DMS153 treated with DMSO at 0.1 percent for 48 hours (cell line): ENCODE measurements at regions not wholly inside any gene's neighbourhood (a gene's known extent, or its start where the extent isn't known, plus 50 kb on each side); places are given as distances from the start of the nearest gene placed in this dataset.
"Not testable (repeated sequence)": the region's sequence is repeated elsewhere in the genome, so short reads cannot be mapped to it uniquely, and the experiment has no call there.

Experiments
- DNase-seq: peaks from one replicate; lab custom pipeline; 2025; ENCODE audit not compliant: unreplicated experiment; lab: John Stamatoyannopoulos, UW

DNA sequence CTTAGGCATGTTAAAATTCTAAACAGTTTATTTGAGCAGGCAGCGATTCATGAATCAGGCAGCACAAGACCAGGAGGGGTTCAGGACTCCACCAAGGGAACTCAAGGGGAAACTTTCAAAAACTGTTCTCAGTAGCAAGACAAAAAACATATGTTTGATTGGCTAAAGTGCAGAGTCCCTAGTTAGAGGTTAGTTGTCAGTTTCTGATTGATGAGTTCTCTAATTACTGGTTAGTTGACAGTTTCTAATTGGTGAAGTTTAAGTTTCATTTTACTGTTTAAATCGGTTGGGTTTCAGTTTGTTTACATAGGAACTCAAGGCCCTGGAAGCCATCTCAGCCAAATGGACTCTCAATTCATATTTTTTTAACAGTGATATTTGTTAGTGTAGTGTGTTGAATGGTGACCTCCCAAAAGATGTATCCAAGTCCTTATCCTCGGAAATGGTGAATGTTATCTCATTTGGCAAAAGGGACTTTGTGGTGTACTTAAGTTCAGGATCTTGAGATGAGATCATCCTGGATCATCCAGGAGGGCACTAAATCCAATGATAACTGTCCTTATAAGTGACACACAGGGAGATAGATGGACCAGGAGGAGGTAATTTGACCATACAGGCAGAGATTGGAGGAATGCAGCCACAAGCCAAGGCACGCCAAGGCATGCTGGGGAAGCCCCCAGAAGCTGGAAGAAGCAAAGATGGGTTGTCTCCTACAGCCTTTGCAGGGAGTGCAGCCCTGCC lies 219.2 kb upstream of the RAI14 start:
- DNase-seq: no peak

DNA sequence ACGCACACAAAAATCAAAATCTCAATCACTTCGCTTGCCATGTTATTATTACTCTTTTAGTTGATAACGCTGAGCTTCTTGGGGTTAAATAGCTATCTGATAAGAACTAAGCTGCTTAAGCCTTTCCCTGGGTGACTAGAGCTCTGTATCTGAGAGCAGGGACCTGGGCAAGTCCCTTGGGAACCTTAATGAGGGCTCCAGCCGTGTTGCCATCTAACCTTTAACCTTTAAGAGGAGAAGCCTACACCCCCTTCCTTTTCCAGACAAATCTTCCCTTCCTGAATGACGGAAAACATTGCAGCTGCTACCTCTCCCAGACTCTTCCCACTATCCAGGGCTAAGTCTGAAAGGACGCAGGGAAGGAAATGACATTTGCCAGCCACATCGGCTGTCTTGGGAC lies 216.5 kb upstream of the RAI14 start:
- no peak for DNase-seq

DNA sequence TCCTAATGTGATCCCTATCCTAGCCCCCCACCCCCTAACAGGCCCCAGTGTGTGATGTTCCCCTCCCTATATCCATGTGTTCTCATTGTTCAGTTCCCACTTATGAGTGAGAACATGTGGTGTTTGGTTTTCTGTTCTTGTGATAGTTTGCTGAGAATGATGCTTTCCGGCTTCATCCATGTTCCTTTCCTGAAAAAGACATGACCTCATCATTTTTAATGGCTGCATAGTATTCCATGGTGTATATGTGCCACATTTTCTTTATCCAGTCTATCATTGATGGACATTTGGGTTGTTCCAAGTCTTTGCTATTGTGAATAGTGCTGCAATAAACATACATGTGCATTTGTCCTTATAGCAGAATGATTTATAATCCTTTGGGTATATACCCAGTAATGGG lies 214.4 kb upstream of the RAI14 start:
- not testable (repeated sequence) for DNase-seq

- DNase-seq: no peak
These were observed 208.7 kb upstream of the RAI14 start for GRCh38 chr5:34447424-34447823.

GRCh38 chr5:34449639-34450038 lies 206.5 kb upstream of the RAI14 start:
- no peak for DNase-seq

DNA sequence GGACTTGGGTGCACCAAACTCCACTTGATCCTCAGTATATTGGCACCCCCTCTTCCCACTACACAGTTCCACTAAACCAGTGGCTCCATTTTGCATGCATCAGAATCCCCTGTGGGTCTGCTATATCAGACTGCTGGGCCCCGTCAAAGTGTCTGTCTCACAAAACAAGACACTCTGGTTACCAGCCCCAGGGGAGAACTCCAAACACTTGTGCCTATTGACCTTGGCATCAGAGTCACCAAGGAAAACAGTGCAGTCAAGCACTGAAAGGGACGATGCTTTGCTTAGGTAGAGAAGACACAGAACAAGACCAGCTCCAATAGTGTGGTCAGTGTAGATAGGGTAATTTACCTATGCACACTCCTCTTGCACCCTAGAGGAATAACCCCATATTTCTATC lies 205.8 kb upstream of the RAI14 start:
- peak; percentile 63 for DNase-seq

GRCh38 chr5:34452170-34452828 lies 203.8 kb upstream of the RAI14 start:
- peak; percentile 41 for DNase-seq

DNA sequence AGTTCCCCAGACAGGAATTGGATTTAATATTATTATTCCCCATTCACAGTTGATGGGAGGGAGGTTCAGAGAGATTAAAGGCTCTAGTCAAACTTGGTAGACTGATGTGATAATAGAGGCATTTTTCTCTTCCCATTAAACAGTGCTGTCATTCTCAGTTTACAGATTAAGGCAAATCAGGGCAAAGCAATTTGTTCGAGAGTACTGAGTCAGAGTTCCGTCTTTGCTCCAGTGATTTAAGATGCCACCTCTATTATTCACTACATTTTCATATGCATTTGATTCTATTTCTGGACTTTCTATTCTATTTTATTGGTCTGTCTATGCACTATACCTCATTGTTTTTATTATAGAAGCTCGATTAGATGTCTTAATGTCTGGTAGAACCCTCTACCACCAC lies 201.0 kb upstream of the RAI14 start:
- no peak for DNase-seq

DNA sequence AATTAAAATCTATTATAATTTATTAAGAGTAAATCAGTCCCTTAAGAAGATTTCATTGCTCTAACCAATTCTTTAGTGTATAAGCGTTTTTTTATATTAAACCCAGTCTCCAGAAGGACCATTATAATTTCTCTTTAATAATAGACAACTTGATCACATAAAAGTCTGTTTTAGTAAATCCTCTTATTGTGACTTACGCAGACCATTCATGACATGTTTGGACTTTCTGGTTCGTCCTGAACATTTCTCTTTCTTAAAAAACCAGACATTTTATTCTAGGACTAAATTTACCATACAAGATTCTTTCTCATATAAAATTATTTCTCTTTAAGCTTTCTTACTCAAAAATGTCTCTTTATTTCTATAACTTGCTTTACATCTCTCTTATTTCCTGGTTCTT lies 196.2 kb upstream of the RAI14 start:
- no peak for DNase-seq

- DNase-seq: no peak
These were observed 195.6 kb upstream of the RAI14 start for GRCh38 chr5:34460496-34460895.

DNA sequence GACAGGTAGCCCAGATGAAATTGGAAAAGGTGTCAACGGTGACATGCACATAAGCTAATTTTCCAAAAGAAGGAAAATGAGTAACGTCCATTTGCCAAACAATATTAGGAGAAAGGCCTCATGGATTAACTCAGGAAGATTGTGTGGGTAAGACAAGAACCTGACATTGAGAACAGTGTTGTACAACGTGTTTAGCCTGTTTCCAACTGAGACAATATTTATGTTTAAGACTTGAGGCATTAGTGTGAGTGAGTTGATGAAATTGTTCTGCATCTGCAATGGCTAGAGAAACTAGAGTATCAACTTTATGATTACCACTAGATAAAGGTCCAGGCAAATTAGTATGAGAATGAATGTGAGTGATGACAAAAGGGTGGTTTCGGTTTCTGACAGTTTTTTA lies 191.3 kb upstream of the RAI14 start:
- no peak for DNase-seq

GRCh38 chr5:34465301-34465700 lies 190.8 kb upstream of the RAI14 start:
- DNase-seq: peak; percentile 76

GRCh38 chr5:34466519-34467388 lies 189.4 kb upstream of the RAI14 start:
- DNase-seq: not testable (repeated sequence)

GRCh38 chr5:34467436-34467835 lies 188.7 kb upstream of the RAI14 start:
- no peak for DNase-seq

GRCh38 chr5:34467984-34468383 lies 188.1 kb upstream of the RAI14 start:
- DNase-seq: not testable (repeated sequence)

DNA sequence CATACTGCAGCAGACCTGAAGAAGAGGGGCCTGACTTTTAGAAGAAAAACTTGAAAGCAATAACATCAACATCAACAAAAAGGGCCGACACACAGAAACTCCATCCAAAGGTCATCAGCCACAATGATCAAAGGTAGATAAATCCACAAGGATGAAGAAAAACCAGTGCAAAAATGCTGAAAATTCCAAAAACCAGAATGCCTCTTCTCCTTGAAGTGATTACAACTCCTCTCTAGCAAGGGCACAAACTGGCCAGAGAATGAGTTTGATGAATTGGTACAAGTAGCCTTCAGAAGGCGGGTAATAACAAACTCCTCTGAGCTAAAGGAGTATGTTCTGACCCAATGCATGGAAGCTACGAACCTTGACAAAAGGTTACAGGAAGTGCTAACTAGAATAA lies 186.2 kb upstream of the RAI14 start:
- no peak for DNase-seq

GRCh38 chr5:34474573-34475021 lies 181.5 kb upstream of the RAI14 start:
- peak; percentile 79 for DNase-seq

DNA sequence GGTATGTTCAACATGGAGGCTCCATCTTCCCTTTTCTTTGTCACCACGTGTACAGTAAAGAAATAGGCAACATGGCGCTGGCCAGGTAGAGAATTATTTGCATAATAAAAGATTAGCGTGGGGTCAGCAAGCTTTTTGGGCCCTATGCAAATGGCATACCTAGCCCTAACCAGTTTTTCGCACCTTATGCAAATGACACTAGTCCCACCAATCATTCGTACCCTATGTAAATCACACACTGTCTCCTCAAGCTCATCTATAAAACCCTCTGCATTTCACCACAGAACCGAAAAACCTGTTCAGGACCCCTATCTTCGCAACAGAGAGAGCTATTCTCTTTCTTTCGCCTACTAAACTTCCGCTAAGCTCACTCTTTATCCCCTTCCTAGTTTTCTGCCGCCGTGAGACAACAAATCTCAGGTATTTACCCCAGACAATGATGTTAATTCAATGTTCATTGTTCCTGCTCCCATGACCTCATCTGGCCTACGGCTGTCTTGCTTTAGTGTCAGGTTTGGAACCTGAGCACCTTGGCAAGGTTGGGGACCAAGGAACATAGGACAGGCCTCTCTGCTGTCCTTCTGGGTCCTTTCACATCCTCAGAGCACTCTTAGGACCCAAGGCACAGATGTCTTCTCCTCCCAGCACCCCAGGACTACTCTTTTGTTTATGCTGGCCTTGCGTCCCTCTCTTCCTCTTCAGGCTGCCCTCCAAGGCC lies 180.7 kb upstream of the RAI14 start:
- DNase-seq: no peak

DNA sequence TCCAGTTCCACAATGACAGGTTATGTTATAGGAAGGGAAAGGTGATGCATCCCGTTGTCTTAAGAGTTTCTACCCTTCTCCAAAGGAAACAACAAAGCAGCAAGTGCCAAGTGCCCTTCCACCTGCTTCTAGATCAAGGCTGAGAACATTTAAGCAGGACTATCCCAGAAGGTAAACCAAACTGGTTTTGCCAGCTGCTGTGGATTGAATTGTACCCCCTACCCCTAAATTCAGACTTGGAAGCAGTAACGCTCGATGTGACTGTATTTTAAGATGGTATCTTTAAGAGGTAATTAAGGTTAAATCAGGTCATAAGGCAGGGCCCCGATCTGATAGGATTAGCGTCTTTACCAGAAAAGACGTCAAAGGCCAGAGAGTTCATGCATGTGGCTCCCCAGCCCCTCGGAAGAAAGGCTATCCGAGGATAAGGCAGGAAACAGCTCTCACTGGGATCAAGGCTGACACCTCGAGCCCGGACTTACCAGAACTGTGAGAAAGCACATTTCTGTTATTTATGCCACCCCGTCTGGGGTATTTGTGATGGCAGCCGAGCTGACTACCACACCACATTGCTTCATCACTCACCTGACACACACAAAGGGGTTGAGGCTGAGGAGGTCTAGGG lies 179.1 kb upstream of the RAI14 start:
- no peak for DNase-seq

- no peak for DNase-seq
These were observed 175.2 kb upstream of the RAI14 start for GRCh38 chr5:34480810-34481528.
